ENCODE measurements at regions not wholly inside any gene's neighbourhood (a gene's known extent, or its start where the extent isn't known, plus 50 kb on each side); places are given as distances from the start of the nearest gene placed in this dataset.

- DNase-seq (ENCODE audit: low read depth in 1 of 2, low spot score in 1 of 2), result no peak
Observed at GRCh38 chr13:44271915-44272341, 101.7 kb upstream of the SERP2 start.

- DNase-seq (ENCODE audit: low read depth in 1 of 2, low spot score in 1 of 2), result no peak
Observed at GRCh38 chr13:44272692-44273091, 100.9 kb upstream of the SERP2 start.

- DNase-seq (ENCODE audit: low read depth in 1 of 2, low spot score in 1 of 2), result no peak
Observed at GRCh38 chr13:44273216-44273615, 100.4 kb upstream of the SERP2 start.

GRCh38 chr13:44273991-44274770, 99.4 kb upstream of the SERP2 start:
- no peak for DNase-seq (ENCODE audit: low read depth in 1 of 2, low spot score in 1 of 2)

DNA sequence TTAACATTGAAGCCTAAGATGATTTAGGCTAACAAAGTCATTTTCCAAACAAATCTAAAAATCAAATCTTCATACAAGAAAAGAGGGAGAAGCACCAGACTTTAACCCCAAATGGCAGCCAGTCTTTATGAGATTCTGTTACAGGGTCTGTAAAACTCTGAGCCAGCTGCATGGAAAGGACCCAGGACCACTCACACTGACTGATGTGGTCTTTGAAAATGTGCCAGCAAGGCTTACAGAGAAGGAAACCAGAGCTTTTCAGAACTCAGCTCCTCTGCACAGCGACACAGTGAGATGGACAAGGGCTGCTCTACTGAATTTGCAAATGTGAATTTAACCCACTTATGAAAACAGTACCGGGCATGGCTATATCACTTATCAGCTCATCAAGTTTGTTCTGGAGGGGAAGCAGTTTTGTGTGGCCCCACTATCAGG, 98.8 kb upstream of the SERP2 start:
- DNase-seq (ENCODE audit: low read depth in 1 of 2, low spot score in 1 of 2), result no peak

DNA sequence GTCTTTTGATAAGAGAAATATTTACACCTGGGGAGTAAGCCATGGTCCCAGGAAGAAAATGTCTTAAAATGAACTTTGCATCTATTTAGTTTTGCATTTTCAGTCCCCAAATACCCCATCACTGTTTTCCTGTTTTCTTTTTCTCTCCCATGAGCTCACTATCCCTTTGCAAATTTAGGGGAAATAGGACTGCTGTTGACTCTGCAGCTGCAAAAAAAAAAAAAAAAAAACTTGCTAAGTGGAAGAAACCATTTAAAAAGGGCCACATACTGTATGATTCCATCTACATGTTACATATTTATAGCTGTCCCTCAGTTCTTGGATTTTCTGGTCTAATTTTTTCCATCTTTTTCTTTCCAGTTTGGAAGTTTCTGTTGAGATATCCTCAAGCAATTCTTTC, 98.2 kb upstream of the SERP2 start:
- DNase-seq (ENCODE audit: low read depth in 1 of 2, low spot score in 1 of 2), result no peak

DNA sequence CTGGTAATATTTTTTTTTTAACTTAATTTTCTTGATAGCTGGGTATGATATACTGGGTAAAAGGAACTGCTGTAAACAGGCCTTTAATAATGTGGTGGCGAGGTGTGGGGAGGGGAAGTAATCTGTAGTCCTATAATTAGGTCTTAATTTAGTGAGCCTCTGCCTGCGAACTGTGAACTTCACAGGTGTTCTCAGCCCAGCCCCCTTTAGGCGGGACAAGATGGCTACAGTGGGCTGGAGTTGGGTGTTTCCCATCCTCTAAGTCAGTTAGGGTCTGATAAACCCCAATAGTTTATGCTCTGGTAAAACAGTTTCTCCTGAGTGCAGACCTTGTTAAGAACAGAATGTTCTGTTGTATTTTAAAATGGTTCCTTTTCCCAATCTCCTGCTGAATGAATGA, 97.6 kb upstream of the SERP2 start:
- DNase-seq (ENCODE audit: low read depth in 1 of 2, low spot score in 1 of 2), result no peak

DNA sequence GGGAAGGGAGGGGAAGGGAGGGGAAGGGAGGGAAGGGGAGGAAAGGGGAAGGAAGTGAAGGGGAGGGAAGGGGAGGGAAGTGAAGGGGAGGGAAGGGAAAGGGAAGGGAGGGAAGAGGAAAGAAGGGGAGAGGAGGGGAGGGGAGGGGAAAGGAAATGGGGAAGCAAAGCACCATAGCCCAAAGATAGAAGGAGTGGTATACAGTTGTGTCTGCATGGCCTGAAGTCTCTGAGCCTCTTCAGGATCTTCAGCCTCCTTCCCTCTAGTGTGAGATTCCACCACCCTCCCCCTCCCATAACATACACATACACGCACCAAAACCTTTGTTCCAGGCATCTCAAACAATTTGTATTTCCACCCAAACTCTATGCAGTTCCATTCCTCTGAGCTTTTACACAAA, 96.2 kb upstream of the SERP2 start:
- DNase-seq (ENCODE audit: low read depth in 1 of 2, low spot score in 1 of 2), result no peak

DNA sequence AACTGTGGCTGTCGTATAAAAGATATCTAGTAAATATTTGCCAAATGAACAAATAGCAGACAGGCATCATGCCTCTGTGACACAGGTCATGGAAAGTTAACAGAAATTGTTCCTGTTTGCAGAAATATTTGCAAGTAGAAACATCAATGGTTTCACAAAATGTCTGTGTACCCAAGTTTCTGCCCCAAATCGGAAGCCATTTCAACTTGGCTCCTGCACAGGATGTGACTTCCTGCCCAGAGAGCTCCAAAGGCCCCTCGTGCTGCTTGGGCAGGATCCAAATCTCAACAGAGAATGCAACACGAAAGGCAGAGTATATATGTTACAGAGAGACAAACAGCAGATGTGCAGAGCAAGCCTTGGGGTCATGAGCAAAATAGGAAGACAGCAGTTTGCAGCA, 95.5 kb upstream of the SERP2 start:
- no peak for DNase-seq (ENCODE audit: low read depth in 1 of 2, low spot score in 1 of 2)

- no peak for DNase-seq (ENCODE audit: low read depth in 1 of 2, low spot score in 1 of 2)
Observed at GRCh38 chr13:44280456-44280855, 93.2 kb upstream of the SERP2 start.

GRCh38 chr13:44281252-44282000, 92.2 kb upstream of the SERP2 start:
- no peak for DNase-seq (ENCODE audit: low read depth in 1 of 2, low spot score in 1 of 2)

DNA sequence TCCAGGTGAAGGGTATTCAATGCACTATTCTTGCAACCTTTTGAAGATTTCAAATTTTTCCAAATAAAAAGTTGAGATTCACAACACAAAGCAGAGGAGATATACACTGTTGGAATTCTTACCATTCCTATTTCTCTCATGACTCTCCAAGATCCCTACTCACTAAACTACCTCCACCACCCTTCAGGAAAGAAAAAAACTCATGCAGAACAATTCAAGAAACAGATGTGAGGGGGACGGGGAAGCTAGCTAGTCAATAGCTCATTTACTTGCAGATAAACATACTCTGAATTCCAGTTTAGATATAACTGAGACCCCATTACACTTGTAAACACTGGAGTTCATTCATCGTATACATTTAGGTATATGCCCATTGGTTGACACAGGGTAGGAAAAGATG, 90.0 kb upstream of the SERP2 start:
- DNase-seq (ENCODE audit: low read depth in 1 of 2, low spot score in 1 of 2), result no peak

DNA sequence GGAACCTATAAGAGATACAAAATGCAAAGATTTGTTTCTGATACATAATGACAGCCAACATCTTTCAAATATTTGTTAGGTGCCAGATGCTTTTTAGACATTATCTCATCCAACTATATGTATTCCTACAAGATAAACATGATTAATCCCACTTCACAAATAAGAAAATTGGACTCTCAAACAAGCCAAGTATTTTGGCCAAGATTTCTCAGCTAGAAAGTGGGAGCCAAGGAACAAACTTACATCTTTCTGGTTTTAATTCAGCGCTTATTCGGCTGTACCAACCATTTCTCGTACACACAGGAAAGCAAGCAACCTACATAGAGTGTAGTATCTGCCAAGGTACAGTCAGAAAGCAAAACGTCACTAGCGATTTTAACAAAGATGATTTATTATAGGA, 85.7 kb upstream of the SERP2 start:
- no peak for DNase-seq (ENCODE audit: low read depth in 1 of 2, low spot score in 1 of 2)

- no peak for DNase-seq (ENCODE audit: low read depth in 1 of 2, low spot score in 1 of 2)
Observed at GRCh38 chr13:44292545-44292944, 81.1 kb upstream of the SERP2 start.

GRCh38 chr13:44293374-44293773, 80.2 kb upstream of the SERP2 start:
- DNase-seq (ENCODE audit: low read depth in 1 of 2, low spot score in 1 of 2), result no peak

DNA sequence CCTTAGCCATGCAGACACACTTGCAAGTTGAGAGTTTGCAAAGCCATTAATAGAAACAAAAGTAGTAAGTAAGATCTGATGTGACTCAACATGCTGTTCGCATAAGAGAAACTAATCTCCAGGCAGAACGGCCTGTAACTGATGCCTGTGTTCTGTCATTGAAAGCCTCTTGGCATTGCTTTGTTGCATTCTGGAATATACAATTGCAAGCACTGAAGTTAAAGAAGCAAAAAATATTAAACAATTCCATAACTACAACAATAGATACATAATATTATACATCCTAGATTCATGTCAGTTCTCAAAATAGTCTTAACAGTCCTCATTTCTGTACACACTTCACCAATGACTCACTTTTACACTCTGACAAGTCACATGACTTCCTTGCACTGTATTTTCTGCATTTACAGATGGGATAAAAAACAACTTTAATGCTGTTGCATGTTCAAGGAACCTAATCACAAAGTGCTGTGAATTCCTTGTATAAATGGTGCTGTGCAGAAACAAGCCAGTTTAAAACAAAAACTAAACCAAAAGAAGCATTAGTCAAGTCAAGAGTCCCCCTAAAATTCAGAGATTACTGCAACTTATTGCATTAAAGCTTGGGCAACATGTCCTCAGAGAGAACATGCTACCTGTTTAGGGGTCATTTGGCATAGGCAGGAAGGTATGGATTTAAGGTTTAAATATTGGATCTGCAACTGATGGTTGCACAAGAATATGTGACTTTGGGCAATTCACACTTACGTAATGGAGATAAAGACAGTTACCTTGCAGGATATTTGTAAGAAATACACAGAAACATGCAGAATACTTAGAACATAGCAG, 79.5 kb upstream of the SERP2 start:
- DNase-seq (ENCODE audit: low read depth in 1 of 2, low spot score in 1 of 2), result no peak

GRCh38 chr13:44294876-44295275, 78.7 kb upstream of the SERP2 start:
- DNase-seq (ENCODE audit: low read depth in 1 of 2, low spot score in 1 of 2), result no peak

- DNase-seq (ENCODE audit: low read depth in 1 of 2, low spot score in 1 of 2), result no peak
Observed at GRCh38 chr13:44296856-44297255, 76.8 kb upstream of the SERP2 start.

- no peak for DNase-seq (ENCODE audit: low read depth in 1 of 2, low spot score in 1 of 2)
Observed at GRCh38 chr13:44298314-44298713, 75.3 kb upstream of the SERP2 start.

DNA sequence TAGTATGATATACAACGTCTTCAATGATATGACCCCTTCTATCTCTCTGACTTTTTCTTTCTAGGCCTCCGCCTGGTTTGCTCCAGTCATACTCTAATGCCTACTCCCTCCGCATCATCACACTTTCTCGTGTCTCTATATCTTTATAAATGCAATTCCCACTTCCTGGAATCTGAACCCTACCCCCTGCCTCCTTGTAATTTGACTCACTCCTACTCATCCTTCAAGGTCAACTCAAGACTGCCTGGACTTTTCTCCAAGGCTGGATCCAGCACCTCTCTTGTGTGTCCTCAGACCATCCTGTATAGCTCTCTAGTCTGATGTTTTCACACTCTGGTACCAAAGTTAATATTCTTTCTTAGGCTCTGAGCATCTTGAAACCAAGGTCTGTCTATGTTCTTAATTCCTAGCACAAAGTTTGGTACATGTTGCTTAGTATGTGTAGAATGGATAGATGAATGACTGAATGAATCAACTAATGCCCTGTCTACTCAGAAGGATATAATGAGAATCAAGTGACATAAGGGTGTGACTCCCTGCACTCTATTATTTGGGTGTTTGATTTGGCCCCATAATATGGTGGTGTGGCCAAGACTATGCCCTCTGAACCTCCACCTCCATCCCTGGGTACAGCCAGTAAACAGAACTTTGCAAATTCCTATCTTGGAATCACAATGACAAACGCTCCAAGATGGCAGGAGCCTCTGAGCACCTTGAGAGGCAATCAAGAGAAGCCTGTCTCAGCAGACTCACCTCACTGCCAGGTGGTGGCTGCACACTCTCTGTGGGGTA, 74.3 kb upstream of the SERP2 start:
- no peak for DNase-seq (ENCODE audit: low read depth in 1 of 2, low spot score in 1 of 2)
